ENCODE measurements at regions not wholly inside any gene's neighbourhood (a gene's known extent, or its start where the extent isn't known, plus 50 kb on each side); places are given as distances from the start of the nearest gene placed in this dataset.

DNA sequence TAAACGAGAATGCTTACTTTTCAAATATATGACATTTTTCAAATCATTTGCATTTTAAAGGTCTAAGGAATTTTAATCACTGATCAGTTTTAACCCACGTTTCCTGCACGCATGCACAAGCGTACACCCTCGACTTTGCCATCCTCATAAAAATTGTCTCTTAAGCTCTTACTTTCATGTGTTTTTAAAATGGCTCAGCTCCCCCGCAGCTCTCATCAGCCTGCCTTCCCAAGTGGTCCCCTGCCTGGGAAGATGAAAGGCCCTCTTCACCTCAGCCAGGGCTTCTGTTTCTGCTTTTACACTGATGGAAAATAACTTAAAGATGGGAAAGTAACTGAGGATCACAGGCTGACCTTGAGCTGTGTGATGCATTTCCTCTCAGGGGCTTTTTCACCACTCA, 131.6 kb upstream of the LSM8 start:
- H3K9me3 Mint-ChIP-seq (ENCODE audit: low read depth): no peaks in the 10 kb centered on the region
- H3K36me3 Mint-ChIP-seq (ENCODE audit: insufficient read depth): no peaks in the 10 kb centered on the region
- no peaks in the 10 kb centered on the region for H3K4me1 Mint-ChIP-seq (ENCODE audit: low read depth)
- TF ChIP-seq, protein P1, sequence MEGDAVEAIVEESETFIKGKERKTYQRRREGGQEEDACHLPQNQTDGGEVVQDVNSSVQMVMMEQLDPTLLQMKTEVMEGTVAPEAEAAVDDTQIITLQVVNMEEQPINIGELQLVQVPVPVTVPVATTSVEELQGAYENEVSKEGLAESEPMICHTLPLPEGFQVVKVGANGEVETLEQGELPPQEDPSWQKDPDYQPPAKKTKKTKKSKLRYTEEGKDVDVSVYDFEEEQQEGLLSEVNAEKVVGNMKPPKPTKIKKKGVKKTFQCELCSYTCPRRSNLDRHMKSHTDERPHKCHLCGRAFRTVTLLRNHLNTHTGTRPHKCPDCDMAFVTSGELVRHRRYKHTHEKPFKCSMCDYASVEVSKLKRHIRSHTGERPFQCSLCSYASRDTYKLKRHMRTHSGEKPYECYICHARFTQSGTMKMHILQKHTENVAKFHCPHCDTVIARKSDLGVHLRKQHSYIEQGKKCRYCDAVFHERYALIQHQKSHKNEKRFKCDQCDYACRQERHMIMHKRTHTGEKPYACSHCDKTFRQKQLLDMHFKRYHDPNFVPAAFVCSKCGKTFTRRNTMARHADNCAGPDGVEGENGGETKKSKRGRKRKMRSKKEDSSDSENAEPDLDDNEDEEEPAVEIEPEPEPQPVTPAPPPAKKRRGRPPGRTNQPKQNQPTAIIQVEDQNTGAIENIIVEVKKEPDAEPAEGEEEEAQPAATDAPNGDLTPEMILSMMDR (IDR thresholded peaks at IDR 0.05; ENCODE audit: unreplicated experiment): no peak
- H3K27ac Mint-ChIP-seq: no peak overlapping the region
- no peak for DNase-seq (ENCODE audit: low spot score, unreplicated experiment)
- peaks cover 10% of the 10 kb centered on the region for H3K27me3 Mint-ChIP-seq
- no peak overlapping the region for H3K4me3 Mint-ChIP-seq (ENCODE audit: low read depth)

DNA sequence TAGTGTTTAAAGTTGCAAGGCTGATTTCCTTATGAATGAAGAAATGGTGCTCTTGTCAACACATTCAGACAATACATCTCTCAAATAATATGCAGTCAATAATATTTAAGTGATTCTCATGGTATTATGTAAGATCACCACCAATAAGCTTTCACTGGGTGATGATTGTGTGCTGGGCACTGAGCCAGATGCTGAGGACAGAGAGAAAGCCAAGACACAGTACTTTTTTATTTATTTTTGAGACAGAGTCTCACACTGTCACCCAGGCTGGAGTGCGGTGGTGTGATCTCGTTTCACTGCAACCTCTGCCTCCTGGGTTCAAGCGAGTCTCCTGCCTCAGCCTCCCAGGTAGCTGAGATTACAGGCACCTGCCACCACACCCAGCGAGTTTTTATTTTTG, 130.6 kb upstream of the LSM8 start:
- H3K27ac Mint-ChIP-seq: no peak overlapping the region
- TF ChIP-seq, protein P1 (IDR thresholded peaks at IDR 0.05; ENCODE audit: unreplicated experiment): no peak
- no peaks in the 10 kb centered on the region for H3K9me3 Mint-ChIP-seq (ENCODE audit: low read depth)
- H3K36me3 Mint-ChIP-seq (ENCODE audit: insufficient read depth): no peaks in the 10 kb centered on the region
- no peak overlapping the region for H3K4me3 Mint-ChIP-seq (ENCODE audit: low read depth)
- peaks cover 10% of the 10 kb centered on the region for H3K27me3 Mint-ChIP-seq
- DNase-seq (ENCODE audit: low spot score, unreplicated experiment): no peak
- H3K4me1 Mint-ChIP-seq (ENCODE audit: low read depth): no peaks in the 10 kb centered on the region

- Mint-ChIP-seq H3K27me3 (peaks cover 10% of the 10 kb centered on the region), H3K4me1 (ENCODE audit: low read depth) (no peaks in the 10 kb centered on the region), H3K4me3 (ENCODE audit: low read depth) (no peak overlapping the region), H3K36me3 (ENCODE audit: insufficient read depth) (no peaks in the 10 kb centered on the region), H3K9me3 (ENCODE audit: low read depth) (no peaks in the 10 kb centered on the region), H3K27ac (no peak overlapping the region)
- TF ChIP-seq, protein P1 (IDR thresholded peaks at IDR 0.05; ENCODE audit: unreplicated experiment): no peak
- DNase-seq (ENCODE audit: low spot score, unreplicated experiment): no peak
These were observed 129.4 kb upstream of the LSM8 start for GRCh38 chr7:118054529-118054928.

GRCh38 chr7:118055647-118056046, 128.3 kb upstream of the LSM8 start:
- no peaks in the 10 kb centered on the region for H3K9me3 Mint-ChIP-seq (ENCODE audit: low read depth)
- TF ChIP-seq, protein P1 (IDR thresholded peaks at IDR 0.05; ENCODE audit: unreplicated experiment): no peak
- peaks cover 10% of the 10 kb centered on the region for H3K27me3 Mint-ChIP-seq
- H3K4me3 Mint-ChIP-seq (ENCODE audit: low read depth): no peak overlapping the region
- no peaks in the 10 kb centered on the region for H3K36me3 Mint-ChIP-seq (ENCODE audit: insufficient read depth)
- no peaks in the 10 kb centered on the region for H3K4me1 Mint-ChIP-seq (ENCODE audit: low read depth)
- no peak overlapping the region for H3K27ac Mint-ChIP-seq
- DNase-seq (ENCODE audit: low spot score, unreplicated experiment): no peak

DNA sequence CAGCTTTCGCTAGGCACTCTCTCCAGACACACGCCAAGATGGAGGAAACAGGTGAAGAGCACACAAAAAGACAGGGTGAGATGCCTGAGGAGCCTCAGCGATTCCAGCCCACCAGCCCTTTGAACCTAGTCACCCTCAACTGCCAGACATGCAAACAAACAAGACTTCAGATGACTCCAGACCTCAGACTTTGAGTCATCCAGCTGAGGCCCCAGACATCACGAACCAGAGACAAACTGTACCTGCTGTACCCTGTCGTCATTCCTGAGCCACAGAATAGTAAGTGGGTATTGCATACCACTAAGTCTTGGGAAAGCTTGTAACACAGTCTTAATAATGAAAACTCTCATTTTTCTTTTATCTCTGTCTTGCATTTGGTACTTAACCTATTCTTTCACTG, 126.6 kb upstream of the LSM8 start:
- no peaks in the 10 kb centered on the region for H3K9me3 Mint-ChIP-seq (ENCODE audit: low read depth)
- TF ChIP-seq, protein P1 (IDR thresholded peaks at IDR 0.05; ENCODE audit: unreplicated experiment): no peak
- no peak overlapping the region for H3K4me3 Mint-ChIP-seq (ENCODE audit: low read depth)
- no peaks in the 10 kb centered on the region for H3K4me1 Mint-ChIP-seq (ENCODE audit: low read depth)
- H3K27ac Mint-ChIP-seq: no peak overlapping the region
- DNase-seq (ENCODE audit: low spot score, unreplicated experiment): no peak
- no peaks in the 10 kb centered on the region for H3K36me3 Mint-ChIP-seq (ENCODE audit: insufficient read depth)
- peaks cover under 1% of the 10 kb centered on the region for H3K27me3 Mint-ChIP-seq

Measured in progenitor cell of endocrine pancreas (in vitro differentiated cells).